Hematopoietic multipotent progenitor cell treated with erythropoietin and hydrocortisone succinate and interleukin-3 and kit ligand, for 6 days (in vitro differentiated cells): ENCODE measurements at regions not wholly inside any gene's neighbourhood (a gene's known extent, or its start where the extent isn't known, plus 50 kb on each side); places are given as distances from the start of the nearest gene placed in this dataset.
A peak's percentile ranks its signal among the peaks of the same experiment; 100 is the strongest.

Experiments used
- DNase-seq: peaks from one replicate; pipeline ENCODE4 v3.0.0-alpha.2; 2015

- no peak for DNase-seq
Observed at GRCh38 chr6:167049275-167049674, 50.1 kb downstream of the CEP43 start.

GRCh38 chr6:167050903-167051302 is 51.7 kb downstream of the CEP43 start:
- no peak for DNase-seq

GRCh38 chr6:167053895-167054530 is 54.8 kb downstream of the CEP43 start:
- no peak for DNase-seq

GRCh38 chr6:167054987-167055386 is 55.8 kb downstream of the CEP43 start:
- no peak for DNase-seq

GRCh38 chr6:167056370-167056769 is 57.2 kb downstream of the CEP43 start:
- DNase-seq: peak; percentile 82

- DNase-seq: no peak
Observed at GRCh38 chr6:167058261-167058660, 59.1 kb downstream of the CEP43 start.
